Fibroblast of upper back skin (primary cell): ENCODE measurements at regions not wholly inside any gene's neighbourhood (a gene's known extent, or its start where the extent isn't known, plus 50 kb on each side); places are given as distances from the start of the nearest gene placed in this dataset.
"Not testable (repeated sequence)": the region's sequence is repeated elsewhere in the genome, so short reads cannot be mapped to it uniquely, and the experiment has no call there.

Source experiments
- DNase-seq: peaks from one replicate; pipeline ENCODE4 v3.0.0-alpha.2; 2013

DNA sequence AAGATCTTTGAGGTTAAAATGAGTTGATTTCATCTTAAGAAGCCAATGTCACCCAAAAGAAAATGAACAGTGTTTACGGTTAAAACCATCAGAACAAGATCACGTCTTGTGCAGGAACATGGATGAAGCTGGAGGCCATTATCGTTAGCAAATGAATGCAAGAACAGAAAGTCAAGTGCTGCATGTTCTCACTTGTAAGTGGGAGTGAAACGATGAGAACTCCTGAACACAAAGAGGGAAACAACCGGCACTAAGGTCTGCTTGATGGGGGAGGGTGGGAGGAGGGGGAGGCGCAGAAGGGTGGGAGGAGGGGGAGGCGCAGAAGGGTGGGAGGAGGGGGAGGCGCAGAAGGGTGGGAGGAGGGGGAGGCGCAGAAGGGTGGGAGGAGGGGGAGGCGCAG, 214.8 kb upstream of the PRKCQ start:
- DNase-seq, result not testable (repeated sequence)

DNA sequence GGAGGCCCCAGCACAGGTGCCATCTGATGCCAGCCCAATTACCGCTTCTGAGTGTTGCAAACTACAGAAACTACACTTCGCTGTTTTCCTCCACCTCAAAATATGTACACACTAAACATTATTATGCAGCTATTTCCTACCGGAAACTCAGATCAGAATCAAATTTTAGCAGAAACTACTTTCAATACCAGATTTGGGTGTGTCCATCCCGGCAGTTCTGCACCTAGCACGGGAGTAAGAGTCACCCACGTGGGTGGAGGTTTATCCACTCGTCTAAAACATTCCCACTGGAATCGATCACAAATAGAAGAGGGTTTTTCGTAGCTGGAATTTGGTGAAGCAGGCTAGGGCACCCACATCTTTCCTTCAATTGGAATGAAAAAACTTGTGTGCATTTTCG, 214.4 kb upstream of the PRKCQ start:
- DNase-seq, result no peak

GRCh38 chr10:6788731-6789130, 208.7 kb upstream of the PRKCQ start:
- DNase-seq, result no peak

- no peak for DNase-seq
Observed at GRCh38 chr10:6788231-6788630, 208.2 kb upstream of the PRKCQ start.

DNA sequence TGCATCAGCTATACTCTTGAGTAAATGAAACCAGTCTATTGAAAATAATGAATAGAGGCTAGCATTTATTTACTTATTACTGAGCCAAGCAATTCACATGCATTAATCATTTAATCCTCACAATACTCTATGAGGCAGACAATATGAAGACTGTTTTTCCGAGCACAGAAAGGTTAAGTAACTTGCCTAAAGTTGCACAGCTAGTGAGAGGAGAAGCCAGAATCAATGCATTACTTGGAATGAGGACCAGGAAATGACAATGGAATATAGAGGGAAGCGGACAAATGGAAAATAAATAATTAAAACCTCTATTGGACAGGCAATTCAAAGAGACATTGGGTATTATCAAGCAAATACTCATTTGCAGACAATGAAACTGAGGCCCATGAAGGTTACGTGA, 207.6 kb upstream of the PRKCQ start:
- DNase-seq, result no peak

DNA sequence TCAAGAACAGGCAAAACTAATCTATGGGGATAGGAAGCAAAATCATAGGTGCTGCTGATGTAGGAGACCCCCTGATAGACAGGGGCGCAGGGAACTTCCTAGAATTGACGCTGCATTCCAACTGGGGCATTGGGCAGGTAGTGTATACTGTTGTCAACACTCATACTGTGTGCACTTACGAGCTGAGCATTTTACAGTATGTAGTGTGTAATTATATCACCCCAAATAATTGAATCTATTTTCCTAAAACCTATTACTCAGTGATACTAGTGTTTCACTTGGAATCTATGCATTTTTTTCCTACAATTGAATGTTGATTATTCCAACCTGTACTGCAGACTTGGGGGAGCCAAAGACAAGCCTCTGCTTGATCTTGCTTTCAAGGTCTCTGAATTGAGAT, 207.0 kb upstream of the PRKCQ start:
- no peak for DNase-seq

DNA sequence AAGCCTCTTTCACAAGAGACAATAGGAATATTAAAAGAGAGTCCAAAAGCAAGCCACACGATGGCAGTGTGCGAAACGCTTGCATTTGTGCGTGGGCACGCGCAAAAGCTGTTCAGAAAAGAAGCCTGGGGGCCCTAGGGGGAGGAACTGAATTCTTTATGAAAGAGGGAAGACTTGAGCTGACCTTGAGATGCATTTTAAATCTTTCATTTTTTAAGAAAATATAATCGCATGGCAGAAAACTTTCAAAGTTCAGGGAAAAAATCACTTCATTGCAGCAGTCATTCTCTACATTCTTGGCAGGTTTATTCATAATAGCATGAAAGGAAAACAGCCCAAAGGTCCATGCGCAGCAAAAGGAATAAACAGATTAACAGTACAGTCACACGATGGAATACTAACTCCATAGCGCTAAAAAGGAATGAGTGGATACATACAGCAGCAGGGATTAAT, 206.5 kb upstream of the PRKCQ start:
- peak; percentile 51 for DNase-seq

DNA sequence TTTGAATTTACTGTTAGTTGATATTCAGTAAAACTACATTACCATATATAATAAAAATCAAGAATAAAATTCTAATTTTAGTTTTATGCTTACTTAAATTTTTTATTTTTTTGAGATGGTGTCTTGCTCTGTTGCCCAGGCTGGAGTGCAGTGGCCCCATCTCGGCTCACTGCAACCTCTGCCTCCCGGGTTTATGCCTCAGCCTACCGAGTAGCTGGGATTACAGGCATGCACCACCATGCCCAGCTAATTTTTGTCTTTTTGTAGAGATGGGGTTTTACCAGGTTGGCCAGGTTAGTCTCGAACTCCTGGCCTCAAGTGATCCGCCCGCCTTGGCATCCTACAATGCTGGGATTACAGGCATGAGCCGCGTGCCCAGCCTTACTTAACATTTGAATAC, 204.4 kb upstream of the PRKCQ start:
- not testable (repeated sequence) for DNase-seq

GRCh38 chr10:6783471-6783870, 203.4 kb upstream of the PRKCQ start:
- no peak for DNase-seq

- DNase-seq, result no peak
Observed at GRCh38 chr10:6782378-6782777, 202.3 kb upstream of the PRKCQ start.

DNA sequence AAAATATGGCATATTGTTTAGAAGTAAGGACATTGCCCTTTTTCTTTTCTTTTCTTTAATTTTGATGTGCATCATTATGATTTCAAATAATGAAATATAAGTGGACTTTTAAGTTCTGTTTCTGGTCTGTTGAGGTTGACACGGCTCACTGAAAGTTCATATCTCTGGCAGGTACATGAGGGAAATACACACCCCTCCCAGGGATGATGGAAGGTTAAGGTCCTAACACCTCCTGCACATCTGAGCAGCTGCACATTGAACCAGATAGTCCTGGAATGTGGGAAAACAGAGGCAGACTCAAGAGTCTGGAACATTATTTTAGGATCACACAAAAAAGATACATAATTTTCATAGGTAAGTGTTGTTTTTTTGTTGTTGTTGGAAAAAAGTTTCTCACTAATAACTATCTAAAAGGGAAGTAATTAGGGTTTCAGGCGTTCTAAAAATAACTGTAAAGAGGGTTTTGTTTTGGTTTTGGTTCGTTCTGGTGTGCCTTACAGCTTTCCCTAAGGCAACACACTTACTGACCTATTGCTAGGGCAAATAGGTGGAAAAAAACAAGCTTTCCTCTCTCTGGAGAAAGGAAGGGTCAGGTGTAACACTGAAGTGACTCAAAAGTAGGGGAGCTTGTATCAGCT, 201.2 kb upstream of the PRKCQ start:
- DNase-seq, result no peak

DNA sequence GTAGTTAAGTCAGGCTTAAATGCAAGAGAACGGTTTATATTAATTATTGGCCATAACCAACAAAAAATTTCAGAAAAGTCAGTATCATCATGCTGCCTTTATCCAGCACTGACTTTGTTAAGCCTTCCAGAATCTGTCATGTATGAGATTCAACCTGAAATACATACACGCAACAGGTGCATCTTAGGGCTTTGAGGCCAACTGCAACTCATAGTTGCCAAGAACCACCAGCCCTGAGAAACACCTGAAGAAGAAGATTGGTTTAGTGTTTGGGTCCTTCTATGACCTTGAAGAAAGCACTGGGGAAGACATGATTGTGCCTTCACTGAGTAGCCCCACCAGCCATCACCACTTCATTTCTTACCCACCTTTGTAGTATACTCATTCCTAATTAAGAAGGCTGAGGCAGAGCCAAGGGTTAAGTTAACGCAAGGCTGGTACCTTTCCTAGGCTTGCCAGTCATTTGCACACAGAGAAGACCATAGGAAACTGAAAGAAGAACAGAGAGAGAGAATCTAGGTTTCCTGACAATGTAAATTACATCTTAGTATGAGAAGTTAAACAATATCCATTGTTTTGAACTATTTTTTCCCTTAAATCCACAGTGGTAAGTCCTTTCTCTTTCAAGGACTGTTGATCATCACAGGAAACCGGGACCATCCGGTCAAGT, 200.1 kb upstream of the PRKCQ start:
- no peak for DNase-seq

- DNase-seq, result peak; percentile 89
Observed at GRCh38 chr10:6778992-6779701, 199.1 kb upstream of the PRKCQ start.

DNA sequence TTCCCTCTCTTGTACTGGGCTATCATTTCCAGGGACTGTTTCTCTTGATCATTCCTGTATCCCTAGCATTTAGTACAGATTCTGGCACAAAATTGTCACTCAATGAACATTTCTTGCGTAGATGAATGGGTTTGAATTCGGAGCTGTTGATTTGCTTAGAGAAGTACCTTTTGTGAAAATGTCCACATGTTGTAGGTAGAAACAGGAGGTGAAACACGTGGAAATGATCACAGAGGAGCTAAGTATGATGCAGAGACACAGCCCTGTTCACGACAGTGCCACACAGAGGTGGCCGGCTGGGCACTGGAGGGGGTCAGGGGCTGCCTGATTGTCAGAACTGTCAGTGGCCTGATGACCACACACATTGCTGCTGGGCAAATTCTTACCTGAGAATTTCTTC, 196.1 kb upstream of the PRKCQ start:
- DNase-seq, result no peak

- DNase-seq, result peak; percentile 16
Observed at GRCh38 chr10:6774406-6774805, 194.3 kb upstream of the PRKCQ start.

DNA sequence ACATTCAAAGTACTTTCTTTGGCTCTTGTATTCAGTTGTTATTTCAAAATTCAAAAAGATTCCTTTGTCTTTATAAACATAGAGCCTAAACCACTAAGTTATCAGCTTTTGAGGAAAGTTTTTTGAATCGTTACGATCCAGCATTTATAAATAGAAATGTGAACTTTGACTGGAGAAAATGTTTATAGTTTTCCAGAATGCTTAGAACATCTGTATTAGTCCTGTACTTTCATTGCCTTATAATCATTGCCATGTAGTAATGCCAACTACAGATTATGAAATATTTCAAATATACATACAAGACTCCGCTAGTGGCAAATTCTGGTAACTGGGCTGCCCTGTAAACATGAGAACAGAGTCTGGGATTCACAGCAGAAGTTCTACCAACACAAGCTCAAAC, 191.3 kb upstream of the PRKCQ start:
- DNase-seq, result no peak

- no peak for DNase-seq
Observed at GRCh38 chr10:6770846-6771245, 190.8 kb upstream of the PRKCQ start.

GRCh38 chr10:6769704-6770417, 189.8 kb upstream of the PRKCQ start:
- no peak for DNase-seq

DNA sequence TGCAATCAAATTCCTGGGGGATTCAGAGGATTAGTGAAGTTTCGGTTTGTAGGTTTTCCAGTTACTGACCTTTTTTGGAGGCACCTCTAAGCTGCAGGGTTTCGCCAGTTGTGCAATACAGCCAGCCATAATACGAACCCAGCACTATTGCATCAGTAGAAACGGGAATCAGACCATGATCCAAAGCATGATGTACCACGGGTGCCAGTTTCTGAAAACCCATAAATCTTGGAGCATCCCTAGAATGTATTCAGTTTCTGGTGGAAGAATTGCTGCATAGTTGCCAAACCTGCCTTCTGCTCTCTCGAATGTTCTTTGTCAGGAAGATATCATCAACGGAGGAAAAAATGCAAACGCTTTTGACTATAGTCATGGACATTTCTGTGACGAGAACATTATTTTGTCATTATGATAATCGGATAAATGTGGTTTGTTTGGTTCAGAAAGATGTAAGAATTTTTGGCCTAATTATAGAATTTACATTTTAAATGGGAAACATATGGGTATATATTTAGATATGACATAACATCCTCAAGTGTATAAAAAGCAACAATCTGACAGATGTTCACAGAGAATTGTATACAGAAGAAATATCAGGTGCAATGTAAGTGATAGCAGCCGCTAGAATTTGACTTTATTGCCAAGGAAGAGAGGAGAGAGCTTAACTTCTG, 186.2 kb upstream of the PRKCQ start:
- DNase-seq, result peak; percentile 73

DNA sequence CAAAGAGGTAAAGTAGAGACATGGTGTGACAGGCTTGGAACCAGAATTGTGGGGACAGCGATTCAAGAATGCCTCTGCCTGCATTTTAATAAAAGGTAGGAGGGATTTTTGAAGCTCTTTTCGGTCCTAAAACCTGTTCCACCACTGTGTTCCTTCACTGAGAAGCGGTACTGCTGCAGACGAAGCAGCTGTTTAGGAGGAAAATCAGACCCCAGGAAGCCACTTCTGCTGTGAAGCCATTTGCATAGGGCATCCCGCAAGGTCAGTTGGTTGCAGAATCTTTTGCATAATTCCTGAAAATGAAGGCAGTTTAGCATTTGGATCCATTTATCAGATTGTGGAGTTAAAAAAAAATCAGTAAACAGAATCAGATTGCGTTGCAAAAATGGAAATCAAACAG, 183.3 kb upstream of the PRKCQ start:
- no peak for DNase-seq

DNA sequence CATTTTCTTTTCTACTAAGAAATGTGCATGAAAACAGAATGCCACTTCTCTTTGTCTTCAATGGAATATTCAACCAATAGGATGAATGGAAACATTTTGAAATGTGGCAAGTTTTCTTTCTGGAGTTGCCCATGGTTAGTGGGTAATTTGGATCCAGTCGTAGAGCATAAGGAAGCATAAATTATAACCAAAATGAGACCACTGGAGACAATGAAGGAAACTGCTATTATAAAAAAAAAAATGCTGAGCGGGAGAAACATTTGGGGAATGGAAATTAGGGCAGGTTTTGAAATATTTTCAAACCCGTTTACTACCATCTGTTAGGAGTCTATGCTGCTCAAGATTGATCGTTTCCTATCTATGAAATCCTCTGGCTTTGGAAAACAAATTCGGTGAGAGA, 182.9 kb upstream of the PRKCQ start:
- DNase-seq, result no peak

DNA sequence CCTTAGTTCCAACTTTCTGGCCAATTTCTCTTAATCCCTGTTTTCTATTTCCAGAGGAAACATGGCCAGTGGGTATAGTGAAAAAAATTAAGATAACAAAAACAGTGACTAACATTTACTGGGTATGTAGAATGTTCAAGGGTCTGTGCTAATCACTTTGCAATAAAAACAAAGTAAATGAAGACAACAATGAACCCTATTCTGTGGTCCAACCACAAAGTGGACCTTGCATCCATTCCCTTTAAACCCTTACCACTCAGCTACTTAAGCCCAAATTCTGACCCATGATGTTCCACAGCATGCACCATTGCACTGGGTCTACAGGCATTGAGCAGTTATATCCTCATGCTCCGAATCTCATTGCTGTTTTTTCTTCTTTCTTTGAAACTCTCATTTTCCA, 179.9 kb upstream of the PRKCQ start:
- DNase-seq, result no peak

DNA sequence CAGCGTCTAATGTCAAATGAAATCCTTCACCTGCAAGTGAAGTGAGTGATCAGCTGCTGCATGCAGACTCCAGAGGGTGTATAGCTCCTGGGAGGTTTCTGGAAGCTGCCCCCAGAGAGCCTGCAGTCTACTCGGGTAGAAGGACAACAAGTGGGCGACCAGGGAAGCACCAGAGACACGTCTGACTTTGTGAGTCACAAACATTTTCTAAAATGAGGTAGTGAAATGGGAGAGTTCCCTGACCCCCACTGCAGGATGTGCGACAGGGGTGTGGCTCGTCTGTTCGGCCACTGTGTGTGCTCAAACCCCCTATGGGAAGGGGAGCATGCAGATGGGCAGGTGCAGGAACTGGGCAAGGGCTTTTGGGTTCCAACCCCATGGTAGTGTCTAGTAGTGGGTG, 177.1 kb upstream of the PRKCQ start:
- no peak for DNase-seq
